ENCODE measurements at regions not wholly inside any gene's neighbourhood (a gene's known extent, or its start where the extent isn't known, plus 50 kb on each side); places are given as distances from the start of the nearest gene placed in this dataset.
A peak's percentile ranks its signal among the peaks of the same experiment; 100 is the strongest.
"Not testable (repeated sequence)": the region's sequence is repeated elsewhere in the genome, so short reads cannot be mapped to it uniquely, and the experiment has no call there.

DNA sequence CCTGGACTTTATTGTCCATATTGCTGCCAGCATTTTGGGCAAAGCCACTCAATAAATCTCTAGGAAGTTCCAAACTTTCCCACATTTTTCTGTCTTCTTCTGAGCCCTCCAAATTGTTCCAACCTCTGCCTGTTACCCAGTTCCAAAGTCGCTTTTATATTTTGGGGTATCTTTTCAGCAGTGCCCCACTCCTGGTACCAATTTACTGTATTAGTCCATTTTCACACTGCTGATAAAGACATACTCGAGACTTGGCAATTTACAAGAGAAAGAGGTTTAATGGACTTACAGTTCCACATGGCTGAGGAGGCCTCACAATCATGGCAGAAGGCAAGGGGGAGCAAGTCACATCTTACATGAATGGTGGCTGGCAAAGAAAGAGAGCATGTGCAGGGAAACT lies 53.4 kb downstream of the AHSP start:
- DNase-seq; in situ Hi-C loops (cut with HindIII; ENCODE audit: low pct_ligation_motif_present, low pct_unique_long_range_greater_than_20kb, low sequenced_read_pairs): not testable (repeated sequence)

GRCh38 chr16:31601737-31602384 lies 74.2 kb downstream of the AHSP start:
- in situ Hi-C loops (cut with HindIII; ENCODE audit: low pct_ligation_motif_present, low pct_unique_long_range_greater_than_20kb, low sequenced_read_pairs); DNase-seq: not testable (repeated sequence)

DNA sequence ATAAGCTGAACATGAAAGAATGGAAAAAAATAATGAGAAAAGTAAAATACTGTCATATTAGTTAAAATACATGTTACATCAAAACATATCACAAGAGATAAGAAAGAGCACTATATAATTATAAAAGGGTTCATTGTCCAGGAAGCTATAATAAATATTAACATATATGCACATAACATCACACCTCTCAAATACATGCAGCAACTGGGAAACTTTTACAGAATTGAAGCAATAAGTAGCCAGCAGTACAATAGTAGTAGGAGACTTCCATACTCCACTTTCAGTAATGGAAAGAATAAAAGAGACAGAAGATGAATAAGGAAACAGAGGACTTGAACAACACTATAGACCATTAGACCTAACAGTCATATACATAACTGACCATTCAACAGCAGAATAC lies 90.4 kb downstream of the AHSP start:
- in situ Hi-C loops (cut with HindIII; ENCODE audit: low pct_ligation_motif_present, low pct_unique_long_range_greater_than_20kb, low sequenced_read_pairs) = no loop called here

GRCh38 chr16:31636433-31636832 lies 108.7 kb downstream of the AHSP start:
- in situ Hi-C loops (cut with HindIII; ENCODE audit: low pct_ligation_motif_present, low pct_unique_long_range_greater_than_20kb, low sequenced_read_pairs) = no loop called here

More for the DNA sequence above, 90.4 kb downstream of the AHSP start:
- no peak for DNase-seq

GRCh38 chr16:31641279-31641678 lies 113.6 kb downstream of the AHSP start:
- in situ Hi-C loops (cut with HindIII; ENCODE audit: low pct_ligation_motif_present, low pct_unique_long_range_greater_than_20kb, low sequenced_read_pairs) = no loop called here
- no peak for DNase-seq

More at GRCh38 chr16:31636433-31636832, 108.7 kb downstream of the AHSP start:
- no peak for DNase-seq

- in situ Hi-C loops (cut with HindIII; ENCODE audit: low pct_ligation_motif_present, low pct_unique_long_range_greater_than_20kb, low sequenced_read_pairs); DNase-seq: not testable (repeated sequence)
Observed at GRCh38 chr16:31655674-31656073, 128.0 kb downstream of the AHSP start.

- DNase-seq = peak; percentile 87
- in situ Hi-C loops (cut with HindIII; ENCODE audit: low pct_ligation_motif_present, low pct_unique_long_range_greater_than_20kb, low sequenced_read_pairs) = no loop called here
Observed at GRCh38 chr16:31664683-31665482, 137.2 kb downstream of the AHSP start.

- no peak for DNase-seq
- in situ Hi-C loops (cut with HindIII; ENCODE audit: low pct_ligation_motif_present, low pct_unique_long_range_greater_than_20kb, low sequenced_read_pairs) = no loop called here
Observed at GRCh38 chr16:31674686-31675085, 147.0 kb downstream of the AHSP start.

DNA sequence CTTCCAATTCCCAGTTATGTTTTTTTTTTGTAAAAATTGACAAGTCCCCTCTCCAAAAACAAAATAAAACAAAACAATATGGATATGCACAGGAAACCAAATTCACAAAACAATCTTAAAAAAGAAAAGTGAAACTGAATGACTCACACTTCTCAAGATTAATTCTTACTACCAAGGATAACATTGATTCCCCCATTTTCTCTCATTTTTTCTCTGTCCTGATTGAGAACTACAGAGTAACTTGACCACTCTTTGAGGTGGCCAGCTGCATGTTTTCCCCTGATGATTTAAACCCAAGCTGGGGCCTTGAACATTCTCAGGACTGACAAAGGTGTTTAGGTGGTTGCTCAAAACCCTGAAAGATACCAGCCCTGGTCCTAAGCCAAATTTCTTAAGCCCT lies 149.0 kb downstream of the AHSP start:
- DNase-seq = no peak
- in situ Hi-C loops (cut with HindIII; ENCODE audit: low pct_ligation_motif_present, low pct_unique_long_range_greater_than_20kb, low sequenced_read_pairs) = no loop called here

GRCh38 chr16:31678649-31679325 lies 151.1 kb downstream of the AHSP start:
- in situ Hi-C loops (cut with HindIII; ENCODE audit: low pct_ligation_motif_present, low pct_unique_long_range_greater_than_20kb, low sequenced_read_pairs) = no loop called here
- DNase-seq = no peak

GRCh38 chr16:31689331-31689730 lies 161.6 kb downstream of the AHSP start:
- DNase-seq; in situ Hi-C loops (cut with HindIII; ENCODE audit: low pct_ligation_motif_present, low pct_unique_long_range_greater_than_20kb, low sequenced_read_pairs): not testable (repeated sequence)

DNA sequence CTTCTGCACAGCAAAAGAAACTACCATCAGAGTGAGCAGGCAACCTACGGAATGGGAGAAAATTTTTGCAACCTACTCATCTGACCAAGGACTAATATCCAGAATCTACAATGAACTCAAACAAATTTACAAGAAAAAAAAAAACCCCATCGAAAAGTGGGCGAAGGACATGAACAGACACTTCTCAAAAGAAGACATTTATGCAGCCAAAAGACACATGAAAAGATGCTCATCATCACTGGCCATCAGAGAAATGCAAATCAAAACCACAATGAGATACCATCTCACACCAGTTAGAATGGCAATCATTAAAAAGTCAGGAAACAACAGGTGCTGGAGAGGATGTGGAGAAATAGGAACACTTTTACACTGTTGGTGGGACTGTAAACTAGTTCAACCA lies 164.6 kb downstream of the AHSP start:
- in situ Hi-C loops (cut with HindIII; ENCODE audit: low pct_ligation_motif_present, low pct_unique_long_range_greater_than_20kb, low sequenced_read_pairs); DNase-seq: not testable (repeated sequence)

DNA sequence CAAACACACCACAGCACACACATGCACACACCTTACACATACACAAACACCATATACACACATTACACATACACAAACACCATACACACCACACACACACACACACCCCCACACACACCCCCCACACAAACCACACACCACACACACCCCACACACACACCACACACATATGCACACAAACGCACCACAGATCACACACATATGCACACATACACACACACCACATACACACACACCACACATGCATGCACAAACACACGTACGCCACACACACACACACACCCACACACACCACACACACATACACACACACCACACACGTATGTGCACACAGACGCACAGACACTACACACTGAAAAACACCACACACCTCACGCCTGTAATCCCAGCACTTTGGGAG lies 166.0 kb downstream of the AHSP start:
- in situ Hi-C loops (cut with HindIII; ENCODE audit: low pct_ligation_motif_present, low pct_unique_long_range_greater_than_20kb, low sequenced_read_pairs) = no loop called here
- DNase-seq = no peak

GRCh38 chr16:31694461-31694860 lies 166.8 kb downstream of the AHSP start:
- in situ Hi-C loops (cut with HindIII; ENCODE audit: low pct_ligation_motif_present, low pct_unique_long_range_greater_than_20kb, low sequenced_read_pairs) = no loop called here

GRCh38 chr16:31695667-31696066 lies 168.0 kb downstream of the AHSP start:
- DNase-seq = no peak
- in situ Hi-C loops (cut with HindIII; ENCODE audit: low pct_ligation_motif_present, low pct_unique_long_range_greater_than_20kb, low sequenced_read_pairs) = no loop called here

More at GRCh38 chr16:31694461-31694860, 166.8 kb downstream of the AHSP start:
- DNase-seq = no peak

- peak; percentile 74 for DNase-seq
- in situ Hi-C loops (cut with HindIII; ENCODE audit: low pct_ligation_motif_present, low pct_unique_long_range_greater_than_20kb, low sequenced_read_pairs) = no loop called here
Observed at GRCh38 chr16:31696968-31697743, 169.5 kb downstream of the AHSP start.

GRCh38 chr16:31697744-31698125 lies 170.0 kb downstream of the AHSP start:
- in situ Hi-C loops (cut with HindIII; ENCODE audit: low pct_ligation_motif_present, low pct_unique_long_range_greater_than_20kb, low sequenced_read_pairs) = no loop called here

GRCh38 chr16:31698901-31699300 lies 171.2 kb downstream of the AHSP start:
- in situ Hi-C loops (cut with HindIII; ENCODE audit: low pct_ligation_motif_present, low pct_unique_long_range_greater_than_20kb, low sequenced_read_pairs) = no loop called here

More at GRCh38 chr16:31697744-31698125, 170.0 kb downstream of the AHSP start:
- no peak for DNase-seq

GRCh38 chr16:31699601-31700000 lies 171.9 kb downstream of the AHSP start:
- in situ Hi-C loops (cut with HindIII; ENCODE audit: low pct_ligation_motif_present, low pct_unique_long_range_greater_than_20kb, low sequenced_read_pairs) = no loop called here

More at GRCh38 chr16:31698901-31699300, 171.2 kb downstream of the AHSP start:
- no peak for DNase-seq

More at GRCh38 chr16:31699601-31700000, 171.9 kb downstream of the AHSP start:
- no peak for DNase-seq

Measured in ACHN (cell line).